ENCODE measurements at regions not wholly inside any gene's neighbourhood (a gene's known extent, or its start where the extent isn't known, plus 50 kb on each side); places are given as distances from the start of the nearest gene placed in this dataset.

- no peak for DNase-seq
Measured at GRCh38 chr10:4661511-4662255, 164.3 kb upstream of the AKR1E2 start.

GRCh38 chr10:4658777-4659176 is 167.2 kb upstream of the AKR1E2 start:
- no peak for DNase-seq

- DNase-seq: peak in 3 of 5 experiments; percentile 16 to 61 (median 16)
Measured at GRCh38 chr10:4656576-4657194, 169.3 kb upstream of the AKR1E2 start.

GRCh38 chr10:4655879-4656278 is 170.1 kb upstream of the AKR1E2 start:
- DNase-seq: no peak

- no peak for DNase-seq
Measured at GRCh38 chr10:4655406-4655805, 170.6 kb upstream of the AKR1E2 start.

- no peak for DNase-seq
Measured at GRCh38 chr10:4654496-4654895, 171.5 kb upstream of the AKR1E2 start.

- no peak for DNase-seq
Measured at GRCh38 chr10:4653160-4653559, 172.8 kb upstream of the AKR1E2 start.

- peak in 2 of 5 experiments; percentile 11 to 60 for DNase-seq
Measured at GRCh38 chr10:4652111-4653010, 173.6 kb upstream of the AKR1E2 start.

GRCh38 chr10:4651404-4652037 is 174.5 kb upstream of the AKR1E2 start:
- DNase-seq: peak in 1 of 5 experiments; percentile 45

GRCh38 chr10:4650582-4650981 is 175.4 kb upstream of the AKR1E2 start:
- DNase-seq: peak in 1 of 5 experiments; percentile 46

GRCh38 chr10:4649886-4650508 is 176.0 kb upstream of the AKR1E2 start:
- no peak for DNase-seq

- no peak for DNase-seq
Measured at GRCh38 chr10:4649471-4649870, 176.5 kb upstream of the AKR1E2 start.

- DNase-seq: no peak
Measured at GRCh38 chr10:4648999-4649398, 177.0 kb upstream of the AKR1E2 start.

GRCh38 chr10:4647109-4647785 is 178.8 kb upstream of the AKR1E2 start:
- no peak for DNase-seq

- DNase-seq: no peak
Measured at GRCh38 chr10:4646547-4646946, 179.5 kb upstream of the AKR1E2 start.

- no peak for DNase-seq
Measured at GRCh38 chr10:4645836-4646235, 180.2 kb upstream of the AKR1E2 start.

- DNase-seq: no peak
Measured at GRCh38 chr10:4643471-4643870, 182.5 kb upstream of the AKR1E2 start.

- no peak for DNase-seq
Measured at GRCh38 chr10:4639960-4640359, 186.0 kb upstream of the AKR1E2 start.

GRCh38 chr10:4638099-4638498 is 187.9 kb upstream of the AKR1E2 start:
- DNase-seq: no peak

- no peak for DNase-seq
Measured at GRCh38 chr10:4637657-4638056, 188.3 kb upstream of the AKR1E2 start.

- DNase-seq: peak in 1 of 5 experiments; percentile 6
Measured at GRCh38 chr10:4635883-4636282, 190.1 kb upstream of the AKR1E2 start.

GRCh38 chr10:4635388-4635787 is 190.6 kb upstream of the AKR1E2 start:
- peak in 1 of 5 experiments; percentile 7 for DNase-seq

All from T-helper 2 cell (primary cell).